RWPE2 (cell line): ENCODE measurements at regions not wholly inside any gene's neighbourhood (a gene's known extent, or its start where the extent isn't known, plus 50 kb on each side); places are given as distances from the start of the nearest gene placed in this dataset.

Experiments
- ATAC-seq: fragments of 200-7000 bp; cut with Tn5 transposase; 3 replicates; pipeline ENCODE4 v1.9.1; 2021; ENCODE audit warnings: low read depth
- DNase-seq: peaks from one replicate; pipeline ENCODE4 v3.0.0-alpha.2; 2020; ENCODE audit warnings: low spot score
- H3K27ac ChIP-seq: fragments of 450-650 bp; 2 replicates; pipeline ENCODE4 v1.5.1; 2017; ENCODE audit warnings: mild to moderate bottlenecking; ENCODE audit not compliant: poor library complexity, severe bottlenecking
- H3K27me3 ChIP-seq: fragments of 250-450 bp; sonication (Bioruptor Pico); 2 replicates; pipeline ENCODE4 v1.5.1; 2021; ENCODE audit warnings: mild to moderate bottlenecking, moderate library complexity; ENCODE audit not compliant: insufficient read depth, poor library complexity, severe bottlenecking
- H3K36me3 ChIP-seq: fragments of 250-450 bp; sonication (Bioruptor Pico); 2 replicates; pipeline ENCODE4 v1.5.1; 2020; ENCODE audit warnings: low read depth, mild to moderate bottlenecking, moderate library complexity
- H3K4me1 ChIP-seq: fragments of 250-450 bp; sonication (Bioruptor Pico); 2 replicates; pipeline ENCODE4 v1.5.1; 2021; ENCODE audit warnings: mild to moderate bottlenecking, moderate library complexity; ENCODE audit not compliant: insufficient read depth, poor library complexity, severe bottlenecking
- H3K4me3 ChIP-seq: fragments of 250-450 bp; sonication (Bioruptor Pico); 2 replicates; pipeline ENCODE4 v1.5.1; 2021; ENCODE audit warnings: mild to moderate bottlenecking, moderate library complexity; ENCODE audit not compliant: severe bottlenecking
- H3K9me3 ChIP-seq: fragments of 250-450 bp; sonication (Bioruptor Pico); 2 replicates; pipeline ENCODE4 v1.5.1; 2021; ENCODE audit warnings: mild to moderate bottlenecking, moderate library complexity; ENCODE audit not compliant: severe bottlenecking
- TF ChIP-seq, protein P1 (sequence below): fragments of 450-650 bp; IDR thresholded peaks from one replicate; pipeline ENCODE4 v1.5.1; 2017; ENCODE audit warnings: mild to moderate bottlenecking, moderate library complexity; ENCODE audit not compliant: poor library complexity, severe bottlenecking

DNA sequence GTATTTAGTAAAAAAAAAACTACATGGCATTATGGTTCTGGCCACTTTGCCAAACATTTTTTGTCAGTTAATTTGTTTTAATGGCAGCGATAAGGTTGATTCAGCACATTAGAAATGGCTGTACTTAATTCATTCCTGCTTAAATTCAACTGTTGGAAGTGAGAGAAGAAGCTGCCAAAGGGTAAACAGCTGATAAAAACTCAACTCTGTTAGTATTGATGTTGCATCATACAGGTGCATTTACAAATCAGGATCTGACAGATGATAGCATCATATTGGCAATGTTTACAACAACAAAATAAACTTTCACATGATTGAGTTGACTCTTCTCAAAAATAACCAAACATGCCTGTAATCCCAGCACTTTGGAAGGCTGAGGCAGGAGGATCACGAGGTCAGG is 444.3 kb downstream of the IPMK start:
- no peaks in the 10 kb centered on the region for H3K9me3 ChIP-seq
- DNase-seq (no peak), ATAC-seq (no peak)
- H3K36me3 ChIP-seq = no peaks in the 10 kb centered on the region
- H3K27me3 ChIP-seq = no peaks in the 10 kb centered on the region
- H3K4me1 ChIP-seq = no peaks in the 10 kb centered on the region
- TF ChIP-seq, protein P1, sequence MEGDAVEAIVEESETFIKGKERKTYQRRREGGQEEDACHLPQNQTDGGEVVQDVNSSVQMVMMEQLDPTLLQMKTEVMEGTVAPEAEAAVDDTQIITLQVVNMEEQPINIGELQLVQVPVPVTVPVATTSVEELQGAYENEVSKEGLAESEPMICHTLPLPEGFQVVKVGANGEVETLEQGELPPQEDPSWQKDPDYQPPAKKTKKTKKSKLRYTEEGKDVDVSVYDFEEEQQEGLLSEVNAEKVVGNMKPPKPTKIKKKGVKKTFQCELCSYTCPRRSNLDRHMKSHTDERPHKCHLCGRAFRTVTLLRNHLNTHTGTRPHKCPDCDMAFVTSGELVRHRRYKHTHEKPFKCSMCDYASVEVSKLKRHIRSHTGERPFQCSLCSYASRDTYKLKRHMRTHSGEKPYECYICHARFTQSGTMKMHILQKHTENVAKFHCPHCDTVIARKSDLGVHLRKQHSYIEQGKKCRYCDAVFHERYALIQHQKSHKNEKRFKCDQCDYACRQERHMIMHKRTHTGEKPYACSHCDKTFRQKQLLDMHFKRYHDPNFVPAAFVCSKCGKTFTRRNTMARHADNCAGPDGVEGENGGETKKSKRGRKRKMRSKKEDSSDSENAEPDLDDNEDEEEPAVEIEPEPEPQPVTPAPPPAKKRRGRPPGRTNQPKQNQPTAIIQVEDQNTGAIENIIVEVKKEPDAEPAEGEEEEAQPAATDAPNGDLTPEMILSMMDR = no peak
- H3K27ac ChIP-seq = no peak overlapping the region
- H3K4me3 ChIP-seq = no peak overlapping the region

DNA sequence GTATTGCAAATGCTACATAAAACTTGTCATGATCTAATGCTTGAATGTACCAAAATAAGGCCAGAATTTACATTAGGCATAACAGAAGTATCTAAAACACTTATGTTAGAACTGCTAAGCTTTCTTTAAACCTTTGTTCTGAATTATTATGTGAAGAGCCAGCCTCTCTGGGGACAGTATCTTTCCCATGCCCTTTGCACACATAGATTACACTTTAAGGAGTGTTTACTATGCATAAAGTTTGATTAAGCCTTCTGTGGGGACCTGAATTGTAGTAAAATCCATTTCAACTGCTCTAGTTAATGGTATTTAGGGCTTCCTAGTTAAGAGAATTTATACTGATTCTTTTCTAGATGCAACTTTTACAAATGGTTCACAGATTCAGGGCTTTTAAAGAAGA is 444.7 kb downstream of the IPMK start:
- TF ChIP-seq, protein P1 = no peak
- Histone ChIP-seq H3K4me1 (no peaks in the 10 kb centered on the region), H3K27ac (no peak overlapping the region), H3K4me3 (no peak overlapping the region), H3K9me3 (no peaks in the 10 kb centered on the region), H3K36me3 (no peaks in the 10 kb centered on the region), H3K27me3 (no peaks in the 10 kb centered on the region)
- ATAC-seq (no peak), DNase-seq (no peak)

DNA sequence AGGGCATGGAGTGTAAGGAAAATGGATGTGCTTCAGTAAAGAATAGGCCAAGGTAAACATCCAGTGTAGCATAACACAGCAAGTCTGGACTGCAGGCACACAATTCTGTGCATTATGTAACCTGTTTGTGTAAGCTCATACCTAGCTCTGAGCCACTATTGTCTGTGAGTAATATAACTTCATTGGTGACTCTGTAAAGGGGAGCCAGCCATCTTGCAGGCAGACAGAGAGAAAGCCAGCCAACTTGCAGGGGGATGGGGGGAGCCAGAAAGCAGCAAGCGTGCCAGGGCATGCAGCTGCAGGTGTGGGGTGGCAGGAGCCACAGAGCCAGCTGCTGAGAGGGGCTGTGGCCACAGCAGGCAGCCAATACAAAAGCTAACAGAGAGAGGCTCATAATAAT is 449.2 kb downstream of the IPMK start:
- Histone ChIP-seq H3K27ac (no peak overlapping the region), H3K4me1 (no peaks in the 10 kb centered on the region), H3K4me3 (no peak overlapping the region), H3K9me3 (no peaks in the 10 kb centered on the region), H3K27me3 (no peaks in the 10 kb centered on the region), H3K36me3 (no peaks in the 10 kb centered on the region)
- TF ChIP-seq, protein P1 = no peak
- DNase-seq = no peak
- no peak for ATAC-seq

DNA sequence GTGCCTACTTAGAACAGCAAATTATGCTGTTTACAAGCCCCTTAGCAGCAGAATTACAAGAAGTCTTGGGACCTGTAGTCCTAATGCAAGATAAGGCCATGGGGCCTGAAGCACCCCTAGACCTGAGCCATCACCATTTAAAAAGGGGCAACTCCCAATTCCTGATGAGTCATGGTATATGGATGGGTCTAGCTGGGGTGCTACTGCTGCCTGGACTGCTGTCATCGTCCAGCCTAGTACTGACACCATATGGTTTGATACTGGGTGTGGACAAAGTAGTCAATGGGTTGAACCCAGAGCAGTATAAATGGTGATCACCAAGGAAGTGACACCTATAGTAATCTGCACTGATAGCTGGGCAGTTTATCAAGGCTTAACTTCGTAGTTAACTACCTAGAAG is 450.0 kb downstream of the IPMK start:
- ATAC-seq = no peak

GRCh38 chr10:57815949-57816348 is 451.7 kb downstream of the IPMK start:
- H3K27me3 ChIP-seq = no peaks in the 10 kb centered on the region
- H3K4me1 ChIP-seq = peaks cover 12% of the 10 kb centered on the region
- H3K27ac ChIP-seq = no peak overlapping the region
- ATAC-seq (peak; percentile 50; the same call in 1 of the 3 replicates), DNase-seq (no peak)
- H3K4me3 ChIP-seq = no peak overlapping the region
- no peaks in the 10 kb centered on the region for H3K9me3 ChIP-seq
- TF ChIP-seq, protein P1 = no peak
- no peaks in the 10 kb centered on the region for H3K36me3 ChIP-seq

More for the DNA sequence above, 450.0 kb downstream of the IPMK start:
- Histone ChIP-seq H3K36me3 (no peaks in the 10 kb centered on the region), H3K9me3 (no peaks in the 10 kb centered on the region), H3K4me3 (no peak overlapping the region), H3K4me1 (peaks cover 1% of the 10 kb centered on the region), H3K27me3 (no peaks in the 10 kb centered on the region), H3K27ac (no peak overlapping the region)
- TF ChIP-seq, protein P1 = no peak
- no peak for DNase-seq
